Spleen (tissue), 11 donors: ENCODE measurements at regions not wholly inside any gene's neighbourhood (a gene's known extent, or its start where the extent isn't known, plus 50 kb on each side); places are given as distances from the start of the nearest gene placed in this dataset.

Experiments
- DNase-seq: peaks from one replicate; pipeline ENCODE4 v3.0.0-alpha.2; 2020
- H3K27ac ChIP-seq, 8 donors: fragments of 200-600 bp; sonication (generic) in 7 of 8; 1 replicate in 4 of 8; 2 replicates in 4 of 8; pipeline versions ENCODE4 v1.5.0 to v1.8.0; 2016 to 2021; ENCODE audit warnings: inconsistent platforms in 4 of 8, mild to moderate bottlenecking in 4 of 8, moderate library complexity in 1 of 8
- H3K27me3 ChIP-seq, 7 donors: fragments of 200-600 bp; sonication (generic) in 6 of 7; replicated peaks in 1 of 7; 1 replicate in 4 of 7; 2 replicates in 3 of 7; pipeline versions ENCODE4 v1.5.0 to v1.8.0; 2016 to 2021; ENCODE audit warnings: inconsistent platforms in 3 of 7, mild to moderate bottlenecking in 1 of 7
- H3K36me3 ChIP-seq, 6 donors: fragments of 200-600 bp; sonication (generic) in 5 of 6; 1 replicate in 4 of 6; 2 replicates in 2 of 6; pipeline versions ENCODE4 v1.5.0 to v1.8.0; 2016 to 2021; ENCODE audit warnings: inconsistent platforms in 2 of 6
- H3K4me1 ChIP-seq, 6 donors: fragments of 200-600 bp; sonication (generic) in 5 of 6; 1 replicate in 3 of 6; 2 replicates in 3 of 6; pipeline versions ENCODE4 v1.5.0 to v1.8.0; 2016 to 2021; ENCODE audit warnings: inconsistent platforms in 3 of 6
- H3K4me3 ChIP-seq, 8 donors: fragments of 200-600 bp; sonication (generic) in 7 of 8; 1 replicate in 4 of 8; 2 replicates in 4 of 8; pipeline versions ENCODE4 v1.5.0 to v1.8.0; 2016 to 2021; ENCODE audit warnings: inconsistent platforms in 4 of 8, mild to moderate bottlenecking in 4 of 8, moderate library complexity in 2 of 8
- H3K9me3 ChIP-seq, 8 donors: fragments of 200-600 bp; sonication (generic) in 7 of 8; 1 replicate in 4 of 8; 2 replicates in 4 of 8; pipeline versions ENCODE4 v1.5.0 to v1.8.0; 2016 to 2021; ENCODE audit warnings: inconsistent platforms in 4 of 8
- CTCF ChIP-seq, 11 experiments: fragments of 200-600 bp in 7 of 11; fragments of 450-650 bp in 4 of 11; sonication (generic) in 4 of 11; IDR thresholded peaks in 8 of 11; conservative IDR thresholded peaks in 3 of 11; 1 replicate in 7 of 11; 2 replicates in 4 of 11; pipeline versions ENCODE4 v1.4.0 to v1.8.0; 2016 to 2021; ENCODE audit warnings: antibody characterized with exemption in 11 of 11, inconsistent platforms in 4 of 11, mild to moderate bottlenecking in 1 of 11
- POLR2A ChIP-seq, 3 donors: fragments of 450-650 bp; IDR thresholded peaks; one replicate each; pipeline ENCODE4 v1.5.1; 2017; ENCODE audit warnings: antibody characterized with exemption in 3 of 3, mild to moderate bottlenecking in 1 of 3
- POLR2AphosphoS5 ChIP-seq, 3 donors: sonication (generic); formaldehyde crosslinking; IDR thresholded peaks; one replicate each; pipeline ENCODE4 v1.5.1; 2017; ENCODE audit warnings: antibody characterized with exemption in 3 of 3
- WGBS, 5 donors: extraction: QIAGEN DNeasy Blood & Tissue Kit in 3 of 5; methylation state at CpG; one replicate each; pipeline versions ENCODE4 v1.1.5 to v1.1.7; 2013 to 2018; 5-methylcytosine and 5-hydroxymethylcytosine counted together
- intact Hi-C: fragments of 100-400 bp; cut with DNase I; formaldehyde crosslinking; loops from one replicate; pipeline ENCODE4 v1.15.0; 2023; ENCODE audit warnings: low total_unique reads
- donor health status: healthy with polysubstance abuse.
- donor health status: DM: no; HTN: no; CAD: no; lungs with moderate emphysema.
- donor health status: DM: no; HTN: no; CAD: no.
- donor health status: Bipolar disorder and iron deficiency.
- donor health status: healthy.
- donor health status: DM: no; HTN: no; CAD: no.
- donor health status: DM: yes; HTN: yes; CAD: no.

- Histone ChIP-seq H3K4me1 (no peaks in the 10 kb centered on the region), H3K27ac (no peak overlapping the region), H3K4me3 (no peak overlapping the region), H3K27me3 (peaks cover 0 to 26% (median 0%) of the 10 kb centered on the region in 7 donors), H3K9me3 (peaks cover 0 to 10% (median 6%) of the 10 kb centered on the region in 8 donors), H3K36me3 (no peaks in the 10 kb centered on the region)
- no peak for DNase-seq
- intact Hi-C loops = no loop called here
- 56 to 82% (median 72%) methylated on average over 6 of the region's 6 CpGs for WGBS, 5 donors
- no peak for TF ChIP-seq POLR2A (IDR thresholded peaks at IDR 0.05)
- no peak for TF ChIP-seq CTCF (IDR thresholded peaks at IDR 0.05 in 8 of 11, conservative IDR thresholded peaks at IDR 0.05 in 3 of 11)
- TF ChIP-seq POLR2AphosphoS5 (IDR thresholded peaks at IDR 0.05) = no peak
These were observed 94.7 kb downstream of the RAMP3 start for GRCh38 chr7:45252248-45252647.

- peaks cover 0 to 5% (median 1%) of the 10 kb centered on the region in 8 donors for H3K9me3 ChIP-seq
- no peaks in the 10 kb centered on the region for H3K4me1 ChIP-seq
- intact Hi-C loops = no loop called here
- no peak overlapping the region for H3K4me3 ChIP-seq
- H3K36me3 ChIP-seq = no peaks in the 10 kb centered on the region
- H3K27ac ChIP-seq = no peak overlapping the region
- DNase-seq = no peak
- peaks cover 0 to 19% (median 0%) of the 10 kb centered on the region in 7 donors for H3K27me3 ChIP-seq
- TF ChIP-seq CTCF (IDR thresholded peaks at IDR 0.05 in 8 of 11, conservative IDR thresholded peaks at IDR 0.05 in 3 of 11) (no peak), POLR2AphosphoS5 (IDR thresholded peaks at IDR 0.05) (no peak), POLR2A (IDR thresholded peaks at IDR 0.05) (no peak)
These were observed 95.3 kb downstream of the RAMP3 start for GRCh38 chr7:45252857-45253256.

GRCh38 chr7:45253368-45253767, 95.8 kb downstream of the RAMP3 start:
- DNase-seq = no peak
- Histone ChIP-seq H3K36me3 (no peaks in the 10 kb centered on the region), H3K27ac (no peak overlapping the region), H3K4me3 (no peak overlapping the region), H3K9me3 (peaks cover 0 to under 1% (median 0%) of the 10 kb centered on the region in 8 donors), H3K4me1 (peaks cover 0 to under 1% (median 0%) of the 10 kb centered on the region in 6 donors), H3K27me3 (peaks cover 0 to 19% (median 0%) of the 10 kb centered on the region in 7 donors)
- TF ChIP-seq CTCF (IDR thresholded peaks at IDR 0.05 in 8 of 11, conservative IDR thresholded peaks at IDR 0.05 in 3 of 11) (no peak), POLR2A (IDR thresholded peaks at IDR 0.05) (no peak), POLR2AphosphoS5 (IDR thresholded peaks at IDR 0.05) (no peak)
- 45 to 81% (median 64%) methylated on average over 1 of the region's 1 CpG for WGBS, 5 donors
- intact Hi-C loops = no loop called here

- H3K27ac ChIP-seq = no peak overlapping the region
- no peak overlapping the region for H3K4me3 ChIP-seq
- intact Hi-C loops = no loop called here
- H3K27me3 ChIP-seq = peaks cover 0 to 33% (median 0%) of the 10 kb centered on the region in 7 donors
- DNase-seq = no peak
- 80 to 98% (median 94%) methylated on average over 7 of the region's 7 CpGs for WGBS, 5 donors
- H3K4me1 ChIP-seq = peaks cover 2 to 18% (median 10%) of the 10 kb centered on the region in 6 donors
- H3K36me3 ChIP-seq = no peaks in the 10 kb centered on the region
- TF ChIP-seq CTCF (IDR thresholded peaks at IDR 0.05 in 8 of 11, conservative IDR thresholded peaks at IDR 0.05 in 3 of 11) (no peak), POLR2AphosphoS5 (IDR thresholded peaks at IDR 0.05) (no peak), POLR2A (IDR thresholded peaks at IDR 0.05) (no peak)
- no peaks in the 10 kb centered on the region for H3K9me3 ChIP-seq
These were observed 97.6 kb downstream of the RAMP3 start for GRCh38 chr7:45255187-45255586.
